ENCODE measurements at regions not wholly inside any gene's neighbourhood (a gene's known extent, or its start where the extent isn't known, plus 50 kb on each side); places are given as distances from the start of the nearest gene placed in this dataset.

- no peak overlapping the region for H3K4me3 ChIP-seq (ENCODE audit: control insufficient read depth in 1 of 7, extremely low read depth in 1 of 7, insufficient read depth in 4 of 7, low read depth in 2 of 7, low read length in 6 of 7)
- CTCF ChIA-PET, result interaction anchor here (1.2 to 1.4 kb wide), 2 partner anchors 10 to 28 kb away, joined by 3 read pairs; no protein-coding TSS in a partner anchor
- no peak for DNase-seq
- no peak overlapping the region for H3K27ac ChIP-seq (ENCODE audit: insufficient read depth in 1 of 2, low read depth in 1 of 2, low read length in 2 of 2, poor library complexity in 1 of 2, severe bottlenecking in 2 of 2)
- H3K9me3 ChIP-seq (ENCODE audit: control extremely low read depth in 1 of 5, control insufficient read depth in 4 of 5, insufficient read depth in 2 of 5, low read depth in 1 of 5, low read length in 4 of 5), result peaks cover 5 to 15% (median 6%) of the 10 kb centered on the region in 5 experiments
- H3K4me1 ChIP-seq (ENCODE audit: control extremely low read depth in 1 of 4, control insufficient read depth in 4 of 4, insufficient read depth in 4 of 4, low read length in 3 of 4), result no peaks in the 10 kb centered on the region
- WGBS (ENCODE audit: insufficient coverage), result no CpG with 5 or more reads among the region's 3 CpGs
- no peaks in the 10 kb centered on the region for H3K36me3 ChIP-seq (ENCODE audit: control insufficient read depth in 4 of 4, insufficient read depth in 4 of 4, low read length in 3 of 4)
- POLR2A ChIA-PET, result no interaction called here
- no peaks in the 10 kb centered on the region for H3K27me3 ChIP-seq (replicated peaks in 2 of 5; ENCODE audit: control insufficient read depth in 4 of 5, insufficient read depth in 5 of 5, low read length in 4 of 5)
Observed at GRCh38 chr2:64777841-64778240, 124.1 kb upstream of the SERTAD2 start.

DNA sequence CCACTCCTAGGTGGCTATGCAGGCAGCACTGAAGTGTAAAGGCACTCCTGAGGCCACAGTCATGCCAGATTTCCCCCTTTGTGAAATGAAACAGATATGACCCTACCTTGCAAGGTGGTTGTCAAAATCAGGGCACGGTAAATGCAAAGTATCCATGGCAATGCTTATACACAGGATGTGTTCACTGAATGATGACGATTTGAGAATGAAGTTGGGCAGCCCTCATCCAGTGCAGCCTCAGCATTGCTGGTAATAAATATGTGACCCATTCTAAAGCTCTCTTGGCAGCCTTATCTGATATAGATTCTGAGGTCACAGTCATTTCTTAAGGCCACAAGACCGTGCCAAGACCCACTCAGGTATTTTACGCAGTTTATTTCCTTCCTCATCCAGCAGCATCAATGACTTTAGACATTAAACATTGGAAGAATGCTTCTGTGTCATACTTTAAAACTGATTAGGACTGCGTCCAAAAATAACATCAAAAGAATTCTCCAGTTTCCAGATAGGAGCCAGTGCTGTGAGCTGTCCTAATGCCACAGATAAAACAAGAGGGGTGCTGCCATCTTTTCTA lies 125.5 kb upstream of the SERTAD2 start:
- H3K9me3 ChIP-seq (ENCODE audit: control extremely low read depth in 1 of 5, control insufficient read depth in 4 of 5, insufficient read depth in 2 of 5, low read depth in 1 of 5, low read length in 4 of 5), result peaks cover 4 to 15% (median 5%) of the 10 kb centered on the region in 5 experiments
- H3K27me3 ChIP-seq (replicated peaks in 2 of 5; ENCODE audit: control insufficient read depth in 4 of 5, insufficient read depth in 5 of 5, low read length in 4 of 5), result no peaks in the 10 kb centered on the region
- H3K4me1 ChIP-seq (ENCODE audit: control extremely low read depth in 1 of 4, control insufficient read depth in 4 of 4, insufficient read depth in 4 of 4, low read length in 3 of 4), result no peaks in the 10 kb centered on the region
- H3K36me3 ChIP-seq (ENCODE audit: control insufficient read depth in 4 of 4, insufficient read depth in 4 of 4, low read length in 3 of 4), result no peaks in the 10 kb centered on the region
- peak in 1 of 3 donors; percentile 31 for DNase-seq
- ChIA-PET CTCF (interaction anchor here (3.1 kb wide), 1 partner anchor 13 kb away, joined by 9 read pairs; no protein-coding TSS in a partner anchor), POLR2A (no interaction called here)
- 62% methylated on average over 5 of the region's 5 CpGs for WGBS (ENCODE audit: insufficient coverage)
- H3K4me3 ChIP-seq (ENCODE audit: control insufficient read depth in 1 of 7, extremely low read depth in 1 of 7, insufficient read depth in 4 of 7, low read depth in 2 of 7, low read length in 6 of 7), result no peak overlapping the region
- H3K27ac ChIP-seq (ENCODE audit: insufficient read depth in 1 of 2, low read depth in 1 of 2, low read length in 2 of 2, poor library complexity in 1 of 2, severe bottlenecking in 2 of 2), result no peak overlapping the region

DNA sequence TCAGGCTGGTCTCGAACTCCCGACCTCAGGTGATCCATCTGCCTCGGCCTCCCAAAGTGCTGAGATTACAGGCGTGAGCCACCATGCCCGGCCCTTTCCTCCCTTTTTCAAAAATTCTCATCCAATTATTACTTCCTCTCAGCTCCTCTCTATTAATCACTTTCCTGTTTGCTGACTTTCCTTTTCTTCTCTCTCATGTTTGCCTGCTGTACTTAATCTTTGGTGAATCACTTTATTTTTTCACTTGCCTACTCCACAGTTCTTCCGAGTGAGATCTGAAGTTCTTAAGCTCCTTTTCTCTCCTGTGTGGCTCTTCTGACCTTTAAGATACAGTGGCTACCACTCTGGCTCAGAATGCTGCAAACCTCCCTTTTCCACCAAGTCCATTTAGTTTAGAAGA lies 126.3 kb upstream of the SERTAD2 start:
- H3K27me3 ChIP-seq (replicated peaks in 2 of 5; ENCODE audit: control insufficient read depth in 4 of 5, insufficient read depth in 5 of 5, low read length in 4 of 5), result no peaks in the 10 kb centered on the region
- POLR2A ChIA-PET, result no interaction called here
- no peak for DNase-seq
- no peak overlapping the region for H3K27ac ChIP-seq (ENCODE audit: insufficient read depth in 1 of 2, low read depth in 1 of 2, low read length in 2 of 2, poor library complexity in 1 of 2, severe bottlenecking in 2 of 2)
- peaks cover 3 to 12% (median 5%) of the 10 kb centered on the region in 5 experiments for H3K9me3 ChIP-seq (ENCODE audit: control extremely low read depth in 1 of 5, control insufficient read depth in 4 of 5, insufficient read depth in 2 of 5, low read depth in 1 of 5, low read length in 4 of 5)
- CTCF ChIA-PET, result interaction anchor here (1.2 to 3.1 kb wide), 3 partner anchors 12 to 81 kb away, joined by 3 to 9 read pairs (median 4); no protein-coding TSS in a partner anchor
- H3K4me3 ChIP-seq (ENCODE audit: control insufficient read depth in 1 of 7, extremely low read depth in 1 of 7, insufficient read depth in 4 of 7, low read depth in 2 of 7, low read length in 6 of 7), result no peak overlapping the region
- no peaks in the 10 kb centered on the region for H3K36me3 ChIP-seq (ENCODE audit: control insufficient read depth in 4 of 4, insufficient read depth in 4 of 4, low read length in 3 of 4)
- 88% methylated on average over 4 of the region's 6 CpGs for WGBS (ENCODE audit: insufficient coverage)
- H3K4me1 ChIP-seq (ENCODE audit: control extremely low read depth in 1 of 4, control insufficient read depth in 4 of 4, insufficient read depth in 4 of 4, low read length in 3 of 4), result no peaks in the 10 kb centered on the region

- Histone ChIP-seq H3K27ac (ENCODE audit: insufficient read depth in 1 of 2, low read depth in 1 of 2, low read length in 2 of 2, poor library complexity in 1 of 2, severe bottlenecking in 2 of 2) (no peak overlapping the region), H3K4me3 (ENCODE audit: control insufficient read depth in 1 of 7, extremely low read depth in 1 of 7, insufficient read depth in 4 of 7, low read depth in 2 of 7, low read length in 6 of 7) (no peak overlapping the region), H3K27me3 (replicated peaks in 2 of 5; ENCODE audit: control insufficient read depth in 4 of 5, insufficient read depth in 5 of 5, low read length in 4 of 5) (no peaks in the 10 kb centered on the region), H3K4me1 (ENCODE audit: control extremely low read depth in 1 of 4, control insufficient read depth in 4 of 4, insufficient read depth in 4 of 4, low read length in 3 of 4) (peaks cover 0 to 3% (median 1%) of the 10 kb centered on the region in 4 experiments), H3K36me3 (ENCODE audit: control insufficient read depth in 4 of 4, insufficient read depth in 4 of 4, low read length in 3 of 4) (no peaks in the 10 kb centered on the region), H3K9me3 (ENCODE audit: control extremely low read depth in 1 of 5, control insufficient read depth in 4 of 5, insufficient read depth in 2 of 5, low read depth in 1 of 5, low read length in 4 of 5) (peaks cover 0 to 1% (median 0%) of the 10 kb centered on the region in 5 experiments)
- WGBS (ENCODE audit: insufficient coverage), result no CpG with 5 or more reads among the region's 2 CpGs
- POLR2A ChIA-PET, result no interaction called here
- CTCF ChIA-PET, result interaction anchor here (3.1 kb wide), 1 partner anchor 10 kb away, joined by 9 read pairs; no protein-coding TSS in a partner anchor
- DNase-seq, result no peak
Observed at GRCh38 chr2:64781711-64782390, 128.1 kb upstream of the SERTAD2 start.

GRCh38 chr2:64784168-64785061 lies 130.7 kb upstream of the SERTAD2 start:
- DNase-seq, result no peak
- H3K27ac ChIP-seq (ENCODE audit: insufficient read depth in 1 of 2, low read depth in 1 of 2, low read length in 2 of 2, poor library complexity in 1 of 2, severe bottlenecking in 2 of 2), result no peak overlapping the region
- H3K9me3 ChIP-seq (ENCODE audit: control extremely low read depth in 1 of 5, control insufficient read depth in 4 of 5, insufficient read depth in 2 of 5, low read depth in 1 of 5, low read length in 4 of 5), result no peaks in the 10 kb centered on the region
- H3K27me3 ChIP-seq (replicated peaks in 2 of 5; ENCODE audit: control insufficient read depth in 4 of 5, insufficient read depth in 5 of 5, low read length in 4 of 5), result no peaks in the 10 kb centered on the region
- no peak overlapping the region for H3K4me3 ChIP-seq (ENCODE audit: control insufficient read depth in 1 of 7, extremely low read depth in 1 of 7, insufficient read depth in 4 of 7, low read depth in 2 of 7, low read length in 6 of 7)
- ChIA-PET CTCF (no interaction called here), POLR2A (no interaction called here)
- over 99% methylated on average over 13 of the region's 14 CpGs for WGBS (ENCODE audit: insufficient coverage)
- no peaks in the 10 kb centered on the region for H3K36me3 ChIP-seq (ENCODE audit: control insufficient read depth in 4 of 4, insufficient read depth in 4 of 4, low read length in 3 of 4)
- peaks cover 0 to 5% (median 2%) of the 10 kb centered on the region in 4 experiments for H3K4me1 ChIP-seq (ENCODE audit: control extremely low read depth in 1 of 4, control insufficient read depth in 4 of 4, insufficient read depth in 4 of 4, low read length in 3 of 4)

GRCh38 chr2:64785245-64785644 lies 131.5 kb upstream of the SERTAD2 start:
- 92% methylated on average over 1 of the region's 3 CpGs for WGBS (ENCODE audit: insufficient coverage)
- POLR2A ChIA-PET, result no interaction called here
- CTCF ChIA-PET, result interaction anchor here (0.8 to 1.1 kb wide), 3 partner anchors 12 to 64 kb away, joined by 3 read pairs; no protein-coding TSS in a partner anchor
- Histone ChIP-seq H3K4me1 (ENCODE audit: control extremely low read depth in 1 of 4, control insufficient read depth in 4 of 4, insufficient read depth in 4 of 4, low read length in 3 of 4) (peaks cover 0 to 5% (median 2%) of the 10 kb centered on the region in 4 experiments), H3K4me3 (ENCODE audit: control insufficient read depth in 1 of 7, extremely low read depth in 1 of 7, insufficient read depth in 4 of 7, low read depth in 2 of 7, low read length in 6 of 7) (no peak overlapping the region), H3K27ac (ENCODE audit: insufficient read depth in 1 of 2, low read depth in 1 of 2, low read length in 2 of 2, poor library complexity in 1 of 2, severe bottlenecking in 2 of 2) (no peak overlapping the region), H3K27me3 (replicated peaks in 2 of 5; ENCODE audit: control insufficient read depth in 4 of 5, insufficient read depth in 5 of 5, low read length in 4 of 5) (no peaks in the 10 kb centered on the region), H3K36me3 (ENCODE audit: control insufficient read depth in 4 of 4, insufficient read depth in 4 of 4, low read length in 3 of 4) (no peaks in the 10 kb centered on the region), H3K9me3 (ENCODE audit: control extremely low read depth in 1 of 5, control insufficient read depth in 4 of 5, insufficient read depth in 2 of 5, low read depth in 1 of 5, low read length in 4 of 5) (no peaks in the 10 kb centered on the region)
- DNase-seq, result no peak
